ENCODE measurements at regions not wholly inside any gene's neighbourhood (a gene's known extent, or its start where the extent isn't known, plus 50 kb on each side); places are given as distances from the start of the nearest gene placed in this dataset.

GRCh38 chr15:69657626-69658025, 205.0 kb downstream of the RPLP1 start:
- TF ChIP-seq TAF1 (IDR thresholded peaks at IDR 0.05; ENCODE audit: low read depth, low read length) (no peak), POLR2A (IDR thresholded peaks at IDR 0.05; ENCODE audit: low read depth, low read length) (no peak)
